Glomerular endothelial cell (primary cell): ENCODE measurements at regions not wholly inside any gene's neighbourhood (a gene's known extent, or its start where the extent isn't known, plus 50 kb on each side); places are given as distances from the start of the nearest gene placed in this dataset.

Experiments used
- DNase-seq: peaks from one replicate; pipeline ENCODE4 v3.0.0-alpha.2; 2011; ENCODE audit warnings: low read depth, low spot score; ENCODE audit errors: extremely low read depth

GRCh38 chr18:76647322-76647721 is 152.3 kb upstream of the ZNF516 start:
- DNase-seq = no peak

- no peak for DNase-seq
These were observed 149.5 kb upstream of the ZNF516 start for GRCh38 chr18:76644580-76644979.

GRCh38 chr18:76643996-76644395 is 149.0 kb upstream of the ZNF516 start:
- DNase-seq = no peak

- no peak for DNase-seq
These were observed 148.2 kb upstream of the ZNF516 start for GRCh38 chr18:76643199-76643598.

GRCh38 chr18:76640438-76640837 is 145.4 kb upstream of the ZNF516 start:
- no peak for DNase-seq

GRCh38 chr18:76634564-76634963 is 139.5 kb upstream of the ZNF516 start:
- no peak for DNase-seq

GRCh38 chr18:76633588-76634269 is 138.7 kb upstream of the ZNF516 start:
- no peak for DNase-seq

GRCh38 chr18:76627444-76627843 is 132.4 kb upstream of the ZNF516 start:
- no peak for DNase-seq

- DNase-seq = no peak
These were observed 131.9 kb upstream of the ZNF516 start for GRCh38 chr18:76626991-76627390.

- DNase-seq = no peak
These were observed 127.6 kb upstream of the ZNF516 start for GRCh38 chr18:76622651-76623050.

- DNase-seq = no peak
These were observed 126.9 kb upstream of the ZNF516 start for GRCh38 chr18:76621782-76622495.

- no peak for DNase-seq
These were observed 126.2 kb upstream of the ZNF516 start for GRCh38 chr18:76621226-76621625.

GRCh38 chr18:76620321-76621170 is 125.5 kb upstream of the ZNF516 start:
- no peak for DNase-seq

- no peak for DNase-seq
These were observed 124.7 kb upstream of the ZNF516 start for GRCh38 chr18:76619621-76620315.

- DNase-seq = no peak
These were observed 124.2 kb upstream of the ZNF516 start for GRCh38 chr18:76619261-76619620.

- no peak for DNase-seq
These were observed 123.7 kb upstream of the ZNF516 start for GRCh38 chr18:76618721-76619120.

GRCh38 chr18:76616373-76616772 is 121.3 kb upstream of the ZNF516 start:
- no peak for DNase-seq

GRCh38 chr18:76615065-76615733 is 120.2 kb upstream of the ZNF516 start:
- DNase-seq = no peak

- no peak for DNase-seq
These were observed 118.7 kb upstream of the ZNF516 start for GRCh38 chr18:76613755-76614120.

GRCh38 chr18:76613053-76613754 is 118.2 kb upstream of the ZNF516 start:
- DNase-seq = no peak
